H9 (cell line): ENCODE measurements at regions not wholly inside any gene's neighbourhood (a gene's known extent, or its start where the extent isn't known, plus 50 kb on each side); places are given as distances from the start of the nearest gene placed in this dataset.

ENCODE experiments used
- DNase-seq: peaks from one replicate; pipeline ENCODE4 v3.0.0-alpha.2; 2017
- H2AFZ ChIP-seq: one replicate; pipeline ENCODE4 v1.6.1; 2013; ENCODE audit warnings: mild to moderate bottlenecking, low read length, control low read depth, moderate library complexity
- H2AK5ac ChIP-seq: 2 replicates; pipeline ENCODE4 v1.6.1; 2013; ENCODE audit warnings: low read length, control low read depth, mixed read lengths; ENCODE audit not compliant: insufficient read length
- H2BK120ac ChIP-seq: one replicate; pipeline ENCODE4 v1.6.1; 2013; ENCODE audit warnings: low read depth, mild to moderate bottlenecking, low read length, control low read depth, inconsistent platforms; ENCODE audit not compliant: poor library complexity, severe bottlenecking
- H2BK12ac ChIP-seq: 2 replicates; pipeline ENCODE4 v1.6.1; 2013; ENCODE audit warnings: low read length, control low read depth, mixed read lengths, low read depth; ENCODE audit not compliant: insufficient read length
- H2BK15ac ChIP-seq: 2 replicates; pipeline ENCODE4 v1.6.1; 2013; ENCODE audit warnings: low read depth, low read length, control low read depth
- H2BK20ac ChIP-seq: one replicate; pipeline ENCODE4 v1.6.1; 2013; ENCODE audit warnings: low read depth, mild to moderate bottlenecking, low read length, control low read depth, inconsistent platforms; ENCODE audit not compliant: poor library complexity, severe bottlenecking
- H2BK5ac ChIP-seq: 2 replicates; pipeline ENCODE4 v1.6.1; 2013; ENCODE audit warnings: low read length, control low read depth, mixed read lengths; ENCODE audit not compliant: insufficient read length
- H3K14ac ChIP-seq: 2 replicates; pipeline ENCODE4 v1.6.1; 2013; ENCODE audit warnings: low read length, control low read depth; ENCODE audit not compliant: insufficient read depth
- H3K18ac ChIP-seq: 2 replicates; pipeline ENCODE4 v1.6.1; 2013; ENCODE audit warnings: low read depth, mild to moderate bottlenecking, mixed read lengths, low read length, control low read depth; ENCODE audit not compliant: insufficient read length
- H3K23ac ChIP-seq: 2 replicates; pipeline ENCODE4 v1.6.1; 2013; ENCODE audit warnings: low read length, control low read depth, mixed read lengths, low read depth; ENCODE audit not compliant: insufficient read length
- H3K23me2 ChIP-seq: 2 replicates; pipeline ENCODE4 v1.6.1; 2013; ENCODE audit warnings: low read depth, mild to moderate bottlenecking, mixed read lengths, low read length, control low read depth; ENCODE audit not compliant: insufficient read length, poor library complexity, severe bottlenecking
- H3K27ac ChIP-seq: 2 replicates; pipeline ENCODE4 v1.5.1; 2013; ENCODE audit warnings: low read length, control low read depth, mixed read lengths, low read depth; ENCODE audit not compliant: insufficient read length
- H3K27me3 ChIP-seq: 2 replicates; pipeline ENCODE4 v1.6.1; 2013; ENCODE audit warnings: low read length, control low read depth, inconsistent platforms; ENCODE audit not compliant: insufficient read depth
- H3K4ac ChIP-seq: 2 replicates; pipeline ENCODE4 v1.6.1; 2013; ENCODE audit warnings: low read depth, mild to moderate bottlenecking, control low read depth, inconsistent platforms, low read length, moderate library complexity
- H3K4me1 ChIP-seq: 2 replicates; pipeline ENCODE4 v1.6.1; 2013; ENCODE audit warnings: low read length, control low read depth, inconsistent platforms; ENCODE audit not compliant: insufficient read depth
- H3K4me2 ChIP-seq: 2 replicates; pipeline ENCODE4 v1.6.1; 2013; ENCODE audit warnings: low read length, control low read depth, mixed read lengths; ENCODE audit not compliant: insufficient read length, insufficient read depth
- H3K56ac ChIP-seq: 2 replicates; pipeline ENCODE4 v1.6.1; 2013; ENCODE audit warnings: low read depth, mild to moderate bottlenecking, mixed read lengths, low read length, control low read depth; ENCODE audit not compliant: insufficient read length
- H3K79me1 ChIP-seq: 2 replicates; pipeline ENCODE4 v1.6.1; 2013; ENCODE audit warnings: low read depth, mild to moderate bottlenecking, moderate library complexity, low read length, control low read depth, inconsistent platforms; ENCODE audit not compliant: insufficient read depth, poor library complexity, severe bottlenecking
- H3K79me2 ChIP-seq: 2 replicates; pipeline ENCODE4 v1.6.1; 2013; ENCODE audit warnings: low read length, control low read depth, inconsistent platforms; ENCODE audit not compliant: insufficient read depth
- H3K9ac ChIP-seq: 2 replicates; pipeline ENCODE4 v1.6.1; 2013; ENCODE audit warnings: low read length, control low read depth, mixed read lengths; ENCODE audit not compliant: insufficient read length; ENCODE audit errors: extremely low read depth
- H3K9me3 ChIP-seq: one replicate; pipeline ENCODE4 v1.6.1; 2013; ENCODE audit warnings: low read depth, low read length, inconsistent platforms; ENCODE audit not compliant: control insufficient read depth
- H3T11ph ChIP-seq: one replicate; pipeline ENCODE4 v1.6.1; 2013; ENCODE audit warnings: mild to moderate bottlenecking, low read length, control low read depth, inconsistent platforms
- H4K20me1 ChIP-seq: one replicate; pipeline ENCODE4 v1.6.1; 2013; ENCODE audit not compliant: control insufficient read depth, insufficient read length, insufficient read depth
- H4K5ac ChIP-seq: 2 replicates; pipeline ENCODE4 v1.6.1; 2013; ENCODE audit warnings: low read depth, mild to moderate bottlenecking, mixed read lengths, low read length, control low read depth; ENCODE audit not compliant: insufficient read length
- H4K8ac ChIP-seq: replicated peaks from 2 replicates; pipeline ENCODE4 v1.6.1; 2013; ENCODE audit warnings: low read length, control low read depth, mixed read lengths, low read depth; ENCODE audit not compliant: insufficient read length
- H4K91ac ChIP-seq: 2 replicates; pipeline ENCODE4 v1.6.1; 2013; ENCODE audit warnings: low read depth, mild to moderate bottlenecking, moderate library complexity, mixed read lengths, low read length, control low read depth; ENCODE audit not compliant: insufficient read length
- H3K27ac Mint-ChIP-seq, 3 experiments: 2 replicates in 2 of 3; 3 replicates in 1 of 3; pipeline ENCODE4 v1.8.0; 2020 to 2021; ENCODE audit warnings: mixed read lengths in 3 of 3, mild to moderate bottlenecking in 1 of 3, moderate library complexity in 1 of 3
- H3K27me3 Mint-ChIP-seq: 2 replicates; pipeline ENCODE4 v1.8.0; 2021; ENCODE audit warnings: low read depth, mild to moderate bottlenecking, moderate library complexity, mixed read lengths
- H3K36me3 Mint-ChIP-seq, 3 experiments: 2 replicates in 2 of 3; 3 replicates in 1 of 3; pipeline ENCODE4 v1.8.0; 2020 to 2021; ENCODE audit warnings: low read depth in 3 of 3, mixed read lengths in 3 of 3; ENCODE audit not compliant: insufficient read depth in 1 of 3
- H3K4me1 Mint-ChIP-seq, 2 experiments: 2 replicates each; pipeline ENCODE4 v1.8.0; 2020; ENCODE audit warnings: mixed read lengths in 2 of 2
- H3K4me3 Mint-ChIP-seq, 2 experiments: 2 replicates in 1 of 2; 3 replicates in 1 of 2; pipeline ENCODE4 v1.8.0; 2020 to 2021; ENCODE audit warnings: mild to moderate bottlenecking in 2 of 2, mixed read lengths in 2 of 2, moderate library complexity in 1 of 2
- H3K9me3 Mint-ChIP-seq, 2 experiments: 2 replicates in 1 of 2; 3 replicates in 1 of 2; pipeline ENCODE4 v1.8.0; 2020; ENCODE audit warnings: mild to moderate bottlenecking in 2 of 2, mixed read lengths in 2 of 2, moderate library complexity in 1 of 2
- WGBS: extraction: QIAGEN DNeasy Blood & Tissue Kit; methylation state at CpG from one replicate; pipeline ENCODE4 v1.1.7; 2013; ENCODE audit warnings: missing lambda C conversion rate, low lambda C conversion rate, mixed read lengths; ENCODE audit not compliant: insufficient read length; ENCODE audit errors: extremely low coverage; 5-methylcytosine and 5-hydroxymethylcytosine counted together
- TF ChIP-seq, protein P1 (sequence below): fragments of 200-600 bp; sonication (generic); conservative IDR thresholded peaks from 3 replicates; pipeline ENCODE4 v1.8.0; 2021; ENCODE audit warnings: antibody characterized with exemption, mild to moderate bottlenecking

- no peaks in the 10 kb centered on the region for H3K9me3 ChIP-seq
- no peaks in the 10 kb centered on the region for H3K4me1 ChIP-seq
- no peak overlapping the region for H3T11ph ChIP-seq
- no peak overlapping the region for H2BK12ac ChIP-seq
- H3K9me3 Mint-ChIP-seq: no peaks in the 10 kb centered on the region
- H2BK5ac ChIP-seq: no peak overlapping the region
- WGBS: no CpG with 5 or more reads among the region's 2 CpGs
- no peak overlapping the region; a peak in 1 of 7 replicates for H3K27ac Mint-ChIP-seq
- H3K27me3 Mint-ChIP-seq: no peaks in the 10 kb centered on the region
- H3K27me3 ChIP-seq: no peaks in the 10 kb centered on the region
- no peak overlapping the region for H2AFZ ChIP-seq
- H2BK120ac ChIP-seq: no peak overlapping the region
- no peak overlapping the region for H3K14ac ChIP-seq
- no peak for DNase-seq
- H4K5ac ChIP-seq: no peak overlapping the region
- peaks cover 19 to 25% of the 10 kb centered on the region in 2 experiments for H3K4me1 Mint-ChIP-seq
- no peak overlapping the region for H3K23ac ChIP-seq
- H2AK5ac ChIP-seq: no peak overlapping the region
- H3K9ac ChIP-seq: no peak overlapping the region
- H3K18ac ChIP-seq: no peak overlapping the region
- no peak overlapping the region for H3K56ac ChIP-seq
- TF ChIP-seq, protein P1, sequence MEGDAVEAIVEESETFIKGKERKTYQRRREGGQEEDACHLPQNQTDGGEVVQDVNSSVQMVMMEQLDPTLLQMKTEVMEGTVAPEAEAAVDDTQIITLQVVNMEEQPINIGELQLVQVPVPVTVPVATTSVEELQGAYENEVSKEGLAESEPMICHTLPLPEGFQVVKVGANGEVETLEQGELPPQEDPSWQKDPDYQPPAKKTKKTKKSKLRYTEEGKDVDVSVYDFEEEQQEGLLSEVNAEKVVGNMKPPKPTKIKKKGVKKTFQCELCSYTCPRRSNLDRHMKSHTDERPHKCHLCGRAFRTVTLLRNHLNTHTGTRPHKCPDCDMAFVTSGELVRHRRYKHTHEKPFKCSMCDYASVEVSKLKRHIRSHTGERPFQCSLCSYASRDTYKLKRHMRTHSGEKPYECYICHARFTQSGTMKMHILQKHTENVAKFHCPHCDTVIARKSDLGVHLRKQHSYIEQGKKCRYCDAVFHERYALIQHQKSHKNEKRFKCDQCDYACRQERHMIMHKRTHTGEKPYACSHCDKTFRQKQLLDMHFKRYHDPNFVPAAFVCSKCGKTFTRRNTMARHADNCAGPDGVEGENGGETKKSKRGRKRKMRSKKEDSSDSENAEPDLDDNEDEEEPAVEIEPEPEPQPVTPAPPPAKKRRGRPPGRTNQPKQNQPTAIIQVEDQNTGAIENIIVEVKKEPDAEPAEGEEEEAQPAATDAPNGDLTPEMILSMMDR: no peak
- H3K4ac ChIP-seq: no peak overlapping the region
- no peaks in the 10 kb centered on the region for H4K20me1 ChIP-seq
- H4K91ac ChIP-seq: no peak overlapping the region
- H3K36me3 Mint-ChIP-seq: no peaks in the 10 kb centered on the region; a peak in 1 of 7 replicates
- no peak overlapping the region for H2BK15ac ChIP-seq
- H3K4me3 Mint-ChIP-seq: no peak overlapping the region
- no peak overlapping the region for H4K8ac ChIP-seq
- H3K27ac ChIP-seq: no peak overlapping the region
- no peak overlapping the region for H2BK20ac ChIP-seq
- H3K23me2 ChIP-seq: no peaks in the 10 kb centered on the region
- H3K79me2 ChIP-seq: no peaks in the 10 kb centered on the region
- no peak overlapping the region for H3K4me2 ChIP-seq
- no peaks in the 10 kb centered on the region for H3K79me1 ChIP-seq
Observed at GRCh38 chr3:86624192-86624591, 366.8 kb downstream of the VGLL3 start.
